Activated CD4-positive, alpha-beta T cell treated with anti-CD3 and anti-CD28 coated beads, Interleukin-2, amount 10 ng/mL, durations not matched to agents 24 days and 14 days (primary cell): ENCODE measurements at regions not wholly inside any gene's neighbourhood (a gene's known extent, or its start where the extent isn't known, plus 50 kb on each side); places are given as distances from the start of the nearest gene placed in this dataset.

Source experiments
- DNase-seq: peaks from one replicate; pipeline ENCODE4 v3.0.0; 2022
- H3K27ac Mint-ChIP-seq: one replicate; pipeline ENCODE4 v1.8.0; 2022; ENCODE audit warnings: mild to moderate bottlenecking, mixed read lengths
- H3K27me3 Mint-ChIP-seq: one replicate; pipeline ENCODE4 v1.8.0; 2022; ENCODE audit warnings: mixed read lengths
- H3K36me3 Mint-ChIP-seq: one replicate; pipeline ENCODE4 v1.8.0; 2022; ENCODE audit warnings: low read depth, mild to moderate bottlenecking, mixed read lengths
- H3K4me1 Mint-ChIP-seq: one replicate; pipeline ENCODE4 v1.8.0; 2021; ENCODE audit warnings: mixed read lengths
- H3K4me3 Mint-ChIP-seq: one replicate; pipeline ENCODE4 v1.8.0; 2022; ENCODE audit warnings: mild to moderate bottlenecking, moderate library complexity, mixed read lengths
- H3K9me3 Mint-ChIP-seq: one replicate; pipeline ENCODE4 v1.8.0; 2021; ENCODE audit warnings: mixed read lengths
- intact Hi-C: fragments of 100-400 bp; cut with micrococcal nuclease; formaldehyde crosslinking; loops from one replicate; pipeline ENCODE4 v1.15.1; 2023

DNA sequence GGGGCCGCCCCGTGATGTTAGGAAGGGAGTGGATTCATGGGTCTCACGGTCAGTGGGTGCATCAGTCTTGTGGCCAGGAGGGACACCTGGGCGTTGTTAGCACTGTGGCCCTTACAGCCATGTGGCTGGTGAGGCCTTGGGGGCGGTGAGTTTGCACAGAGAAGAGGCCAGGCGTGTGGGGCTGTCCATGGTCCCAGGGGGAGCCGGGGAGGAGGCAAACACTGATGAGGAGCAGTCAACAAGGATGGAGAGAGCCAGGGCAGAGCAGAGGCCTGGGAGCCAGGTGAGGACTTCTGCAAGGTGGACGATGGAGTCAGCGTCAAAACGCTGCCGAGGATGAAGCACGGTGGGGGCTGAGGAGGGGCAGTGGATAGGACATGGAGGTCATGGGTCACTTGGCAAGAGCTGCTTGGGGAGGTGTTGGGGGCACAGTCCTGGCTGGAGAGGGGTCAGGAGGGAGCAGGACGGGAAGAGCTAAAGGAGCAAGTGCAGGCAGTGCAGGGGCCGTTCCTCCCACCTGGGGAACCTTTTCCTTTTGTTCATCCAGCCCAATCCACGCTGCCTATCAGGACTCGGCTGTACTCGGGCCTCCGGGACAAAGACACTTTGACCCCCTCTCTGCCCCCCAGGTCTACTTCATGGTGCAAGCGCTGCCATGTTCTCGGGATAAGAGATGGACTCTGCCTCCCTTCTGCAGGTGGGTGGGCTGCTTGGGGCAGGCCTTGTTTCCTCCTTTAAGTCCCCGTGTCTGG lies 801.1 kb downstream of the TBC1D22A start:
- Mint-ChIP-seq H3K36me3 (no peaks in the 10 kb centered on the region), H3K9me3 (no peaks in the 10 kb centered on the region), H3K27ac (no peak overlapping the region), H3K27me3 (no peaks in the 10 kb centered on the region), H3K4me3 (no peak overlapping the region), H3K4me1 (no peaks in the 10 kb centered on the region)
- DNase-seq = no peak
- intact Hi-C loops = no loop called here

GRCh38 chr22:47561766-47562165 lies 799.3 kb downstream of the TBC1D22A start:
- no peaks in the 10 kb centered on the region for H3K36me3 Mint-ChIP-seq
- no peaks in the 10 kb centered on the region for H3K9me3 Mint-ChIP-seq
- H3K4me3 Mint-ChIP-seq = no peak overlapping the region
- H3K27me3 Mint-ChIP-seq = no peaks in the 10 kb centered on the region
- no peak overlapping the region for H3K27ac Mint-ChIP-seq
- intact Hi-C loops = no loop called here
- no peaks in the 10 kb centered on the region for H3K4me1 Mint-ChIP-seq
- no peak for DNase-seq

DNA sequence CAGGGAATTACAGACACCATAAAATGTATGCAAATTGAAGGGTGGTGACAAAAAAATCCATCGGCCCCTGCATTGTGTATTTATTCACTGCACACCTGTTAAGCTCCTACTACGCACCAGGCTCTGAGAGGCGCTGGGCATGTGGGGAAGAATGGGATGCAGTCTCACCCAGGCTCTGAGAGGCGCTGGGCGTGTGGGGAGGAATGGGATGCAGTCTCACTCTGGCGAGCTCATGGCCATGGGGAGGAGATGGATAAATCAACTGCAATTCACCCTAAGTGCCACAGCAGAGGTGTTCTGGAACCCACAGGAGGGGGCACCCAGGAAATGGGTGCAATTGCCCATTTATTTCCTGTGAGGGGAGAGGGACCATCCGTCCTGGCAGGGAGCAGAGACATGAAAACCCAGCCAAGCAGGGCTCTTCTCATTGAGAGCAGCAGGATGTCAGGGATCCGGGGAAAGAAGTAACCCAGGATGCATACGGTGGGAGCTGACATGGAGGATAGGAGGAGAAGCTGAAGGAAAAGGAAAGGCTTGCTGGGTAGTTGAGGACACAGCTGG lies 798.7 kb downstream of the TBC1D22A start:
- Mint-ChIP-seq H3K4me1 (no peaks in the 10 kb centered on the region), H3K27ac (no peak overlapping the region), H3K27me3 (no peaks in the 10 kb centered on the region), H3K9me3 (no peaks in the 10 kb centered on the region), H3K36me3 (no peaks in the 10 kb centered on the region), H3K4me3 (no peak overlapping the region)
- intact Hi-C loops = no loop called here
- no peak for DNase-seq

GRCh38 chr22:47558828-47559700 lies 796.6 kb downstream of the TBC1D22A start:
- DNase-seq = no peak
- intact Hi-C loops = no loop called here
- no peaks in the 10 kb centered on the region for H3K9me3 Mint-ChIP-seq
- no peaks in the 10 kb centered on the region for H3K27me3 Mint-ChIP-seq
- H3K36me3 Mint-ChIP-seq = no peaks in the 10 kb centered on the region
- no peaks in the 10 kb centered on the region for H3K4me1 Mint-ChIP-seq
- no peak overlapping the region for H3K27ac Mint-ChIP-seq
- H3K4me3 Mint-ChIP-seq = no peak overlapping the region

DNA sequence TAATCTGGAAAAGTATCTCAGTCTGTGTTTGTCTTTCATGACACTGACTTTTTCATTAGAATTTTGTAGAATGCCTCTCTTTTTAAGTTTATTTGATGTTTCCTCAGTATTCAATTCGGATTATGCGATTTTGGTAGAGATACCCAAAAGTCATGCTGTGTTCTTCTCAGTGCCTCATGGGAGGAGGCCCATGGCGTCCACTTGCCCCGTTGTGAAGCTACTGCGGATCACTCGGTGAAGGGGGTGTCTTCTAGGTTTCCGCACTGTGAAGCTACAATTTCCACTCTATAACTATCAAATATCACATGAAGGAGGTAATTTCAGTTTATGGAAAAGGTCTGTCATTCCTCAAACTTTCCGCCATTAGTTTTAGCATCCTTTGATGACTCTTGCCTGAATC lies 794.0 kb downstream of the TBC1D22A start:
- Mint-ChIP-seq H3K27ac (no peak overlapping the region), H3K36me3 (no peaks in the 10 kb centered on the region), H3K4me1 (no peaks in the 10 kb centered on the region), H3K27me3 (no peaks in the 10 kb centered on the region), H3K9me3 (no peaks in the 10 kb centered on the region), H3K4me3 (no peak overlapping the region)
- no peak for DNase-seq
- intact Hi-C loops = no loop called here

- no peaks in the 10 kb centered on the region for H3K4me1 Mint-ChIP-seq
Measured at GRCh38 chr22:47553436-47553835, 791.0 kb downstream of the TBC1D22A start.

GRCh38 chr22:47552541-47553205 lies 790.2 kb downstream of the TBC1D22A start:
- H3K9me3 Mint-ChIP-seq = no peaks in the 10 kb centered on the region
- H3K27ac Mint-ChIP-seq = no peak overlapping the region
- intact Hi-C loops = no loop called here
- H3K4me1 Mint-ChIP-seq = no peaks in the 10 kb centered on the region
- H3K27me3 Mint-ChIP-seq = no peaks in the 10 kb centered on the region
- H3K36me3 Mint-ChIP-seq = no peaks in the 10 kb centered on the region
- DNase-seq = no peak
- H3K4me3 Mint-ChIP-seq = no peak overlapping the region

More at GRCh38 chr22:47553436-47553835, 791.0 kb downstream of the TBC1D22A start:
- no peaks in the 10 kb centered on the region for H3K36me3 Mint-ChIP-seq
- no peaks in the 10 kb centered on the region for H3K27me3 Mint-ChIP-seq
- H3K9me3 Mint-ChIP-seq = no peaks in the 10 kb centered on the region
- DNase-seq = no peak
- no peak overlapping the region for H3K4me3 Mint-ChIP-seq
- no peak overlapping the region for H3K27ac Mint-ChIP-seq
- intact Hi-C loops = no loop called here

DNA sequence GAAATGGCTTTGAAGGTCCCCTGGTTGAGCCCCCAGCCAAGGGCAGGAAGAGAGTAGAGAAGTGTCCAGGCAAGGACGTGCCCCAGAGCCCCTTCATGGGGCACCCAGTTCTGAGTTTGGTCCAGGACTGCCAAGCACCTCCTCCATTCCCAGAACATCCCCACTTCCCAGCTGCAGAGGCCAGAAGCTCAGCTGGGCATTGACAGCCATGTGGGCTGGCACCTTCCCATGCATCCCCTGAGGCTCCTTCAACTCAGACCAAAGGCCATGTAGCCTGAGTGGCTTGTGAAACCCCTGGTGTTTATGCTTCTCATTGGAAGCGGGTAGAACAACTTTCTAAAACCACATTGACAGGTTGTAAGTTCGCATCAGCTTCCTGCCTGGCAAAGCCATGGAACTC lies 789.6 kb downstream of the TBC1D22A start:
- Mint-ChIP-seq H3K4me3 (no peak overlapping the region), H3K4me1 (no peaks in the 10 kb centered on the region), H3K36me3 (no peaks in the 10 kb centered on the region), H3K27ac (no peak overlapping the region), H3K9me3 (no peaks in the 10 kb centered on the region), H3K27me3 (no peaks in the 10 kb centered on the region)
- intact Hi-C loops = no loop called here
- DNase-seq = no peak

DNA sequence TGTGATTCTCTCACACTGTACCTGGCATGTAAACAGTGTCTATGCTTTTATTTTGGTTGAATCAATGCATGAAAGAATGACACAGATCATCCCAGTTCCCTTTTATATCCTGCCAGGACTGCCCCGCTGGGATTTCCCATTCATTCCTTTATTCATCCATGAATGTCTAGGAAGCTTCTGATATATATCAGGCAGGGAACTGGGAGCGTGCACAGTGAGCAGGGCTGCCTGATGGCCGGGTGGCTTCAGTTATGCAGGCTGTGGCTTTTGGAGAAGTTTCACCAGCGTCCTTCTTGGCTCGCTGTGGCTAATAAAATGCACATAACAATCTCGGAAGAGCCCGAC lies 789.0 kb downstream of the TBC1D22A start:
- no peak overlapping the region for H3K4me3 Mint-ChIP-seq
- H3K4me1 Mint-ChIP-seq = no peaks in the 10 kb centered on the region
- no peak overlapping the region for H3K27ac Mint-ChIP-seq
- no peaks in the 10 kb centered on the region for H3K27me3 Mint-ChIP-seq
- H3K9me3 Mint-ChIP-seq = no peaks in the 10 kb centered on the region
- intact Hi-C loops = no loop called here
- no peaks in the 10 kb centered on the region for H3K36me3 Mint-ChIP-seq
- no peak for DNase-seq

- DNase-seq = no peak
- intact Hi-C loops = no loop called here
- no peaks in the 10 kb centered on the region for H3K4me1 Mint-ChIP-seq
- no peaks in the 10 kb centered on the region for H3K27me3 Mint-ChIP-seq
- H3K36me3 Mint-ChIP-seq = no peaks in the 10 kb centered on the region
- no peaks in the 10 kb centered on the region for H3K9me3 Mint-ChIP-seq
- H3K27ac Mint-ChIP-seq = no peak overlapping the region
- no peak overlapping the region for H3K4me3 Mint-ChIP-seq
Measured at GRCh38 chr22:47550524-47551430, 788.3 kb downstream of the TBC1D22A start.

DNA sequence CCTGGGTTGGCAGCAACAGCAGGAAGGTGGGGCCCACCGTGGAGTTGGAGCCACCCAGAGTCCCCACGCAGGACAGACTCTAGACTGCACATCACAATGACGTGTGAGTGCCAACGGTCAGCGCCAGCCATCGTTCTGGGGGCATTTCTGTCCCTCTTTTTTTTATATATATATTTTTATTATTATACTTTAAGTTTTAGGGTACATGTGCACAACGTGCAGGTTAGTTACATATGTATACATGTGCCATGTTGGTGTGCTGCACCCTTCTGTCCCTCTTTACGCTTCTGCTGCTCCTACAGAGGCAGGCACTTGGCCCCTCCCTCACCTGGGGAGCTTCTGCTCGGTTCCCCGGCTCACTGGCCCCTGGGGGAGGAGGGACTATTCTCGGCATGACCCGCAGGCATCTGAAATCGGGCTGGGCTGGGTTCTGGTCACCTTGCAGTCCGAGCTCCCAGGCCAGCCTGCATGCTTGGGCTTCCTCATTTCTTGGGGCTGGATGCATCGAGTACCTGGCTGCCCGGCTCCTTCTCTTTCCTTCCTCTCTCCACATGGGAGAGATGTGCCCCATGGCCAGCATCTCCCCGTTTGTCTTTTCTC lies 787.4 kb downstream of the TBC1D22A start:
- Mint-ChIP-seq H3K4me1 (no peaks in the 10 kb centered on the region), H3K4me3 (no peak overlapping the region)
- intact Hi-C loops = no loop called here

GRCh38 chr22:47548953-47549740 lies 786.7 kb downstream of the TBC1D22A start:
- Mint-ChIP-seq H3K36me3 (no peaks in the 10 kb centered on the region), H3K4me3 (no peak overlapping the region), H3K9me3 (no peaks in the 10 kb centered on the region), H3K27ac (no peak overlapping the region), H3K27me3 (no peaks in the 10 kb centered on the region), H3K4me1 (no peaks in the 10 kb centered on the region)
- DNase-seq = no peak
- intact Hi-C loops = no loop called here

More for the DNA sequence above, 787.4 kb downstream of the TBC1D22A start:
- no peak for DNase-seq
- no peak overlapping the region for H3K27ac Mint-ChIP-seq
- H3K27me3 Mint-ChIP-seq = no peaks in the 10 kb centered on the region
- no peaks in the 10 kb centered on the region for H3K9me3 Mint-ChIP-seq
- H3K36me3 Mint-ChIP-seq = no peaks in the 10 kb centered on the region
